ENCODE measurements at regions not wholly inside any gene's neighbourhood (a gene's known extent, or its start where the extent isn't known, plus 50 kb on each side); places are given as distances from the start of the nearest gene placed in this dataset.
"Not testable (repeated sequence)": the region's sequence is repeated elsewhere in the genome, so short reads cannot be mapped to it uniquely, and the experiment has no call there.

GRCh38 chr2:116749994-116750393 lies 1064.5 kb upstream of the DDX18 start:
- no peaks in the 10 kb centered on the region for H3K27me3 ChIP-seq
- no peak overlapping the region for H3K9ac ChIP-seq
- H3K36me3 ChIP-seq = no peaks in the 10 kb centered on the region
- H4K20me1 ChIP-seq = no peaks in the 10 kb centered on the region
- H3K27ac ChIP-seq = no peak overlapping the region
- H3K4me2 ChIP-seq = no peak overlapping the region
- H3K4me3 ChIP-seq = no peak overlapping the region
- no peaks in the 10 kb centered on the region for H3K9me3 ChIP-seq (replicated peaks in 1 of 11)
- no peaks in the 10 kb centered on the region for H3K4me1 ChIP-seq
- TF ChIP-seq Cebpa-rat (IDR thresholded peaks at IDR 0.05) = no peak

GRCh38 chr2:116754381-116755101 lies 1060.0 kb upstream of the DDX18 start:
- H3K9ac ChIP-seq = no peak overlapping the region
- no peaks in the 10 kb centered on the region for H3K9me3 ChIP-seq (replicated peaks in 1 of 11)
- no peaks in the 10 kb centered on the region for H3K4me1 ChIP-seq
- TF ChIP-seq Cebpa-rat (IDR thresholded peaks at IDR 0.05) = no peak
- no peak overlapping the region for H3K4me3 ChIP-seq
- no peak overlapping the region for H3K27ac ChIP-seq
- no peaks in the 10 kb centered on the region for H4K20me1 ChIP-seq
- H3K36me3 ChIP-seq = no peaks in the 10 kb centered on the region
- no peaks in the 10 kb centered on the region for H3K27me3 ChIP-seq
- no peak overlapping the region for H3K4me2 ChIP-seq

GRCh38 chr2:116761864-116762263 lies 1052.6 kb upstream of the DDX18 start:
- Histone ChIP-seq H3K36me3 (no peaks in the 10 kb centered on the region), H3K9ac (no peak overlapping the region), H3K4me2 (no peak overlapping the region), H3K4me1 (no peaks in the 10 kb centered on the region), H3K27me3 (no peaks in the 10 kb centered on the region), H3K27ac (no peak overlapping the region), H4K20me1 (no peaks in the 10 kb centered on the region), H3K9me3 (replicated peaks in 1 of 11) (no peaks in the 10 kb centered on the region), H3K4me3 (no peak overlapping the region)
- TF ChIP-seq Cebpa-rat (IDR thresholded peaks at IDR 0.05) = no peak

- no peak for TF ChIP-seq Cebpa-rat (IDR thresholded peaks at IDR 0.05)
- Histone ChIP-seq H3K27me3 (no peaks in the 10 kb centered on the region), H3K9ac (no peak overlapping the region), H3K4me2 (no peak overlapping the region), H3K36me3 (no peaks in the 10 kb centered on the region), H3K4me3 (no peak overlapping the region), H3K9me3 (replicated peaks in 1 of 11) (no peaks in the 10 kb centered on the region), H3K27ac (no peak overlapping the region), H3K4me1 (no peaks in the 10 kb centered on the region), H4K20me1 (no peaks in the 10 kb centered on the region)
Observed at GRCh38 chr2:116769514-116769913, 1045.0 kb upstream of the DDX18 start.

- TF ChIP-seq Cebpa-rat (IDR thresholded peaks at IDR 0.05) = no peak
- no peaks in the 10 kb centered on the region for H3K4me1 ChIP-seq
- H3K27me3 ChIP-seq = no peaks in the 10 kb centered on the region
- no peak overlapping the region for H3K4me2 ChIP-seq
- no peak overlapping the region for H3K4me3 ChIP-seq
- no peaks in the 10 kb centered on the region for H4K20me1 ChIP-seq
- no peaks in the 10 kb centered on the region for H3K36me3 ChIP-seq
- H3K27ac ChIP-seq = no peak overlapping the region
- no peaks in the 10 kb centered on the region for H3K9me3 ChIP-seq (replicated peaks in 1 of 11)
- H3K9ac ChIP-seq = no peak overlapping the region
Observed at GRCh38 chr2:116776556-116776955, 1037.9 kb upstream of the DDX18 start.

GRCh38 chr2:116787848-116788247 lies 1026.6 kb upstream of the DDX18 start:
- Histone ChIP-seq H3K27ac (no peak overlapping the region), H3K4me3 (no peak overlapping the region), H3K27me3 (no peaks in the 10 kb centered on the region), H3K4me2 (no peak overlapping the region), H3K36me3 (no peaks in the 10 kb centered on the region), H3K9me3 (replicated peaks in 1 of 11) (no peaks in the 10 kb centered on the region), H3K9ac (no peak overlapping the region), H4K20me1 (no peaks in the 10 kb centered on the region), H3K4me1 (no peaks in the 10 kb centered on the region)
- no peak for TF ChIP-seq Cebpa-rat (IDR thresholded peaks at IDR 0.05)

- Histone ChIP-seq H3K4me3 (no peak overlapping the region), H3K4me1 (no peaks in the 10 kb centered on the region)
Observed at GRCh38 chr2:116802671-116803070, 1011.8 kb upstream of the DDX18 start.

GRCh38 chr2:116804901-116805300 lies 1009.6 kb upstream of the DDX18 start:
- H3K27me3 ChIP-seq = no peaks in the 10 kb centered on the region
- H3K9me3 ChIP-seq (replicated peaks in 1 of 11) = peaks cover 27 to 37% (median 32%) of the 10 kb centered on the region in 11 experiments
- H3K27ac ChIP-seq = no peak overlapping the region
- no peak overlapping the region for H3K4me2 ChIP-seq
- no peak overlapping the region for H3K9ac ChIP-seq
- H3K4me3 ChIP-seq = no peak overlapping the region
- H4K20me1 ChIP-seq = no peaks in the 10 kb centered on the region
- no peak for TF ChIP-seq Cebpa-rat (IDR thresholded peaks at IDR 0.05)
- H3K4me1 ChIP-seq = no peaks in the 10 kb centered on the region
- H3K36me3 ChIP-seq = no peaks in the 10 kb centered on the region; a peak in 1 of 22 replicates

More at GRCh38 chr2:116802671-116803070, 1011.8 kb upstream of the DDX18 start:
- H3K4me2 ChIP-seq = no peak overlapping the region
- no peaks in the 10 kb centered on the region for H3K27me3 ChIP-seq
- no peaks in the 10 kb centered on the region; a peak in 1 of 22 replicates for H3K36me3 ChIP-seq
- H4K20me1 ChIP-seq = no peaks in the 10 kb centered on the region
- no peak overlapping the region for H3K27ac ChIP-seq
- no peak overlapping the region for H3K9ac ChIP-seq
- TF ChIP-seq Cebpa-rat (IDR thresholded peaks at IDR 0.05) = no peak
- H3K9me3 ChIP-seq (replicated peaks in 1 of 11) = peaks cover 27 to 37% (median 32%) of the 10 kb centered on the region in 11 experiments

- H4K20me1 ChIP-seq, H3K4me2 ChIP-seq, H3K4me3 ChIP-seq, H3K4me1 ChIP-seq, H3K9ac ChIP-seq, H3K36me3 ChIP-seq, H3K27me3 ChIP-seq, H3K27ac ChIP-seq: not testable (repeated sequence)
- peaks cover 24 to 31% (median 26%) of the 10 kb centered on the region in 11 experiments for H3K9me3 ChIP-seq (replicated peaks in 1 of 11)
Observed at GRCh38 chr2:116806505-116806904, 1008.0 kb upstream of the DDX18 start.

GRCh38 chr2:116809109-116809508 lies 1005.4 kb upstream of the DDX18 start:
- Histone ChIP-seq H3K4me3 (no peak overlapping the region), H3K27me3 (no peaks in the 10 kb centered on the region), H3K27ac (no peak overlapping the region), H3K9me3 (replicated peaks in 1 of 11) (peaks cover 0 to 5% (median under 1%) of the 10 kb centered on the region in 11 experiments; a peak in 9 of 22 replicates), H4K20me1 (no peaks in the 10 kb centered on the region), H3K36me3 (no peaks in the 10 kb centered on the region), H3K4me2 (no peak overlapping the region), H3K4me1 (no peaks in the 10 kb centered on the region), H3K9ac (no peak overlapping the region)
- no peak for TF ChIP-seq Cebpa-rat (IDR thresholded peaks at IDR 0.05)

Measured in BLaER1 treated with 17β-estradiol and CSF1 and Interleukin-3, amounts not matched to agents 10 nM and 100 nM (cell line).